C1 segment of cervical spinal cord (tissue), 14 donors: ENCODE measurements at regions not wholly inside any gene's neighbourhood (a gene's known extent, or its start where the extent isn't known, plus 50 kb on each side); places are given as distances from the start of the nearest gene placed in this dataset.

ENCODE experiments used
- DNase-seq, 14 donors: peaks; one replicate each; lab custom pipeline; 2025; lab: John Stamatoyannopoulos, UW

GRCh38 chr3:34284959-34285826, 486.8 kb downstream of the PDCD6IP start:
- DNase-seq = no peak

GRCh38 chr3:34285827-34286188, 487.4 kb downstream of the PDCD6IP start:
- peak in 1 of 14 donors; percentile 21 for DNase-seq

GRCh38 chr3:34292605-34293300, 494.3 kb downstream of the PDCD6IP start:
- DNase-seq = no peak

GRCh38 chr3:34294240-34294639, 495.8 kb downstream of the PDCD6IP start:
- DNase-seq = no peak

- no peak for DNase-seq
Measured at GRCh38 chr3:34296796-34297195, 498.4 kb downstream of the PDCD6IP start.

- no peak for DNase-seq
Measured at GRCh38 chr3:34298653-34299052, 500.2 kb downstream of the PDCD6IP start.

GRCh38 chr3:34300621-34301020, 502.2 kb downstream of the PDCD6IP start:
- no peak for DNase-seq

- DNase-seq = no peak
Measured at GRCh38 chr3:34301313-34301712, 502.9 kb downstream of the PDCD6IP start.

- no peak for DNase-seq
Measured at GRCh38 chr3:34305266-34305665, 506.8 kb downstream of the PDCD6IP start.

GRCh38 chr3:34312684-34313083, 514.3 kb downstream of the PDCD6IP start:
- DNase-seq = no peak

- no peak for DNase-seq
Measured at GRCh38 chr3:34319881-34320280, 521.5 kb downstream of the PDCD6IP start.

- DNase-seq = no peak
Measured at GRCh38 chr3:34323517-34323916, 525.1 kb downstream of the PDCD6IP start.

- peak in 4 of 14 donors; percentile 2 to 94 (median 24) for DNase-seq
Measured at GRCh38 chr3:34346656-34347055, 548.2 kb downstream of the PDCD6IP start.

- no peak for DNase-seq
Measured at GRCh38 chr3:34351882-34352777, 553.7 kb downstream of the PDCD6IP start.

GRCh38 chr3:34352778-34353331, 554.4 kb downstream of the PDCD6IP start:
- no peak for DNase-seq

GRCh38 chr3:34357461-34357860, 559.0 kb downstream of the PDCD6IP start:
- no peak for DNase-seq

GRCh38 chr3:34359064-34359463, 560.6 kb downstream of the PDCD6IP start:
- DNase-seq = no peak

GRCh38 chr3:34360713-34361112, 562.3 kb downstream of the PDCD6IP start:
- DNase-seq = no peak

- DNase-seq = no peak
Measured at GRCh38 chr3:34361921-34362320, 563.5 kb downstream of the PDCD6IP start.

- no peak for DNase-seq
Measured at GRCh38 chr3:34362910-34363309, 564.5 kb downstream of the PDCD6IP start.

- no peak for DNase-seq
Measured at GRCh38 chr3:34363881-34364280, 565.5 kb downstream of the PDCD6IP start.

- no peak for DNase-seq
Measured at GRCh38 chr3:34364335-34364734, 565.9 kb downstream of the PDCD6IP start.
